Activated CD4-positive, CD25-positive, alpha-beta regulatory T cell treated with anti-CD3 and anti-CD28 coated beads, Interleukin-2, amount 50 U/mL, for 72 hours (primary cell): ENCODE measurements at regions not wholly inside any gene's neighbourhood (a gene's known extent, or its start where the extent isn't known, plus 50 kb on each side); places are given as distances from the start of the nearest gene placed in this dataset.

Experiments
- DNase-seq: peaks from one replicate; pipeline ENCODE4 v3.0.0; 2021

DNA sequence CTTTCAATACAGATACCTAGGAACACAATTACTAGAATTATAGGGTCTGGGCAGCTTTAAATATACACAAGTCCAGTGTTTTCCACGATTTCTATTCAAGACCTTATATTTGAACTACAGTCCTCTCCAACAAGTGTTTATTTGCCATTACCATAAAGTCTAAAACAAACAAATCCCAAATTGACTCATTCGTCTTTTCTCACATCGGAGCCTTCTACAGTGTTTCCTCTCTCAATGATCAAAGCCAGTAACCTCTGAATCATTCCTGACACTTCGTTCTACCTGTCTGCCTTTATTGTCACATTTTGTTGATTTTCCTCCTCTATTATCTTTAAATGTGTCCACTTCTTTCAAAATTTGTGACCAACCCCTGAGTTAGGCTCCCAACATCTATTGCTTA is 1356.5 kb upstream of the SLC10A2 start:
- DNase-seq, result no peak

DNA sequence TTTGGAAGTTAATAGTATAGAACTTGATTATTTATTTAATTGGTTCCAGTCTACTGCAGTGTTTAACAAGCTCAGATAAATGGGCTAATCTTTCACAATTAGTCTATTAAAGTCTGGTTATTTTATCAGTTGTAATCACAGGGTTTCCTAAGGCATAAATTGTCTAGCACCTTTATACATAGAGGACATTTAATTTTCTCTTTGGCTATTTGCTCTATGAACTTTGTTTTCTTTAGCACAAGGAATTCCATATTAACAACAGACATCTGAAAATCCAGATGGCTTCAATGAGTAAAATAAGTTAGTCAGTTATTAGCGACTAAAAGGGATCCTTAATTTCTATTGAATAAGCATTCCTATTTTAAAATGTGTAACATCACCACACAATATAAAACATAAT is 1350.8 kb upstream of the SLC10A2 start:
- DNase-seq, result no peak

DNA sequence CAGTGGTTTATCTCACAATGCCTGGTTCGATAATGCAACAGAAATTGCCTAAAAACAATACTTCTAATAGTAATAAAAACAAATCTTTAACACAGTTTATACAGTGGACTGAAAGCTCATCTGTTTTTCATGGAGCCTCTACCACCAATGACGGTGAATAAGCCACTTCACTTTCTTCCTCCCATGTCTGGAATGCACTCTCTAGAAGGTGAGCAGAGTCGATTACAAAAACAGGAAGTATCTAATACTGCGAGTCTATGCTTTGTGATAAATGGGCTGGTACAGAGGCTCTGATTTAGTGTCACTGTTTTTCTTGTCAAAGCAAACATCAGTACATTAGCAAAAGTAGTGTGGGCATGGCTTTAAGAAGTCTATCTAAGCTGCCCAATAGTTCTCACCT is 1348.6 kb upstream of the SLC10A2 start:
- no peak for DNase-seq

DNA sequence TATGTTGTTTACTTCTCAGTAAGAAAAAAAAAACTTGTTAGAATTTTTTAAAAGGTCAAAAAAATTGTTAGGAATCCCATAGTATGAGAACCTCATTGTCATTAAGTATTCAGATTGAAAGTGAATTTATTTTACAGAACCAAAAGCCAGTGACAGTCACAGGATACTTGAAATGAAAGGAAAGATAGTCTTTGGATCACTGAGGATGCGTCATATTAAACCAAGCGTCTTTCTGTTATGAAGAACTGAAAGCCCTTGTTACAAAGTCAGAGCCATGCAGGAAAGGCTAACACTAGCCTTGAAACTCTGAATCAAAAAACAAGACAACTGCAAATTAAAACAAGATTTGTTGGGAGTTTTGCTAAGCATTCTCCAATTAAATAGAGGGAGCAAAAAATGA is 1348.0 kb upstream of the SLC10A2 start:
- DNase-seq, result no peak

DNA sequence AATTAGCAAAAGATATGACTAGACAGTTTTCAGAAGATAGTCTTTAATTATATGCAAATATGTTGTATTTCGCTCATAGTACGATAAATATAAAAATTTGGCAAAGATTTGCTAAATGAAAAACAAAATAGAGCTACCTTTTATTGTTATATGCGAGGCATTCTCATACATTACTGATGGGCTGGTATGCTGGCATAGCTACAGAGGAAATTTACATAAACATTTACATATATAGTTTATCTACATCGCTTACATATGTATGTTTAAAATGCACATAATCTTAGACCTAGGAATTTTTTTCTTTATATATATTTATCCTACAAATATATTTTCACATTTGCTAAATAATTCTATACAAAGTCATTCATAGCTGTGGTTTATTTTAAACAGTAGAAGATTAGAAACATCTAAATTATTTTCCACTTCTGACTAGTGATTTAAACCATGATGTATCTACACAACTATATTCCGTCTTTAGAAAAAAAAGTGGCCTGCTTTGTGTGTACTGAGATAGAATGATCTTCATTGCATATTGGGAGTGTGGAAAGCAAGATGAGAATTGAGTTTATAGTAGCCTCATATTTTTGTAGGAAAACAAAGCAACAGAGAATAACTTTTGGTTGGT is 1345.0 kb upstream of the SLC10A2 start:
- no peak for DNase-seq

DNA sequence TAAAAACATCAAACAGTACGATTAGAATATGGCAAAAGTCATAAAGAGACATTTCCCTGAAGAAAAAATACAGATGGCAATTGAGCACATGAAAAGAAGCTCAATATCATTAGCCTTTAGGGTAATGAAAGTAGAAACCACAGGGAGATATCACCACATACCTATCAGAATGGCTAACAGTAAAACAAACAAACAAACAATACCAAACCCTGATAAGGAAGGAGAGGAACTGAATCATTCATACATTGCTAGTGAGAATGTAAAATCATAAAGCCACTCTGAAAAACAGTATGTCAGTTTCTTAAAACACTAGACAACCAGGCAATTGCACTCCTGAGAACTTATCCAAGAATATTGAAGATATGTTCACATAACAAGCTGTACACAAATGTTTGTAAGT is 1342.5 kb upstream of the SLC10A2 start:
- DNase-seq, result no peak

DNA sequence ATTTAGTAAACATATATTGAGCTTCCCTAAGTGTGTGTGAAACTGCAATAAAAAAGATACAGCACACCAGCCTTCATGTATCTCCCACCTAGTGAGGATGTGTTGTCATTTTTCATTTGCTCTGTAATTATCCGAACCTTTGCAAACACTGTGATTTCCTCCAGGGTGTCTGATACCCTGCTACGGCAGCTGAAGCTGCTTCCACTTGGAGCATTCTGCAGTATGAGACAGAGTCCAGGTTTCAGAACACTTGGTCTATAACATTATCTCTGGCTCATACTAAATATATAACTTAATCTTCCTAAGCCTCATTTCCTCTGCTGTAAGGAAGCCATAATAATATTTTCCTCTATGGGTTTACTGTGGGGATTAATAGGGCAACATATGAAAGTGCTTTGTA is 1338.1 kb upstream of the SLC10A2 start:
- DNase-seq, result no peak

DNA sequence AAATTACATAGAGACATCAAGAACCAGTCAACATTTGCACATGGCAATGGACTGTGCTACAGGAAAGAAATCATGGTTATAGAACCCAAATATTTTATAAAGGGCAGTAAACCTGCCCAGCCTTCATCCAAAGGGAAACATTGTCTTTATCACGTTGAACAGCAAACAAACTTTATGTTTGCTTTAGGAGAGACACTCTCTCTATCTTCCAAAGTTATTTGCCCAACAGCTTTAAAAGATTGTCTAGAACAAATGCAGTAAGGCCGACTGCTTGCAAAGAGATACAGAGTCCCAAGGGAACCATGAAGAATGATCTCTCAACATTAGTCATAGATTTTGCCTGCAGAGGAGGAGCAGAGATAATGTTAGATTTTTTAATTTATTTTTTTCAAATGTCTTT is 1323.5 kb upstream of the SLC10A2 start:
- DNase-seq, result no peak

DNA sequence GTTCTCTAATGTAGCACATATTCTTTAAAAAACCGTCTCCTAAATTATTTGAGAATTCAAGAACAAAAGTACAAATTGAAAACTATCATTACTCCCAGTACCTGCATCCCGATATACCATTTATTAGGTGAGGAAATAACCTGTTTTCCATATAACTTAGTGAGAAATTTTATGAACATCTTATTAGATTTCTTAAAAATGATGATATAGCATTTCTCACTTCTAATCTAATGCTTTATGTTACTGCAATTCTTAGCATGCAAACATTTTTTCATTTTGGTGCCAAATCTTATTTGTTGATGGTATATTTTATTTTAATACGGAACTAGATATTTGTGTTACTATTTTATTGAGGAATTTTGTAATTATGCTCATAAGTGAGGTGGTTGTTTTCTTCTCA is 1321.3 kb upstream of the SLC10A2 start:
- no peak for DNase-seq

DNA sequence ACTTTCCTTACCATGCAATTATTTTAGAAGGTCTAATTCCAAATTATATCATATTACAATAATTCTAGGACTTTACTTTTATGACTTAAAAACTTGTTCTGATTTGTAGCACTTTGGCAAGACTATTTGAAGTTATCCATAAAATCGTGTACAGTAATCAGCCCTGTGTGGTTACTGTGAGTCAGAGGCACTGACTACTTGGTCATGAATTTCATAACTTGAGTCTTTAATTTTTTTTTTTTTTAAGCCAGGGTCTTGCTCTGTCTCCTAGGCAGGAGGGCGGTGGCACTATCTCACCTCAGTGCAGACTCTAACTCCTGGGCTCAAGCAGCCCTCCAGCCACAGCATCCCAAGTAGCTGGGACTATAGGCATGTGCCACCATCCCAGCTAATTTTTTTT is 1319.2 kb upstream of the SLC10A2 start:
- DNase-seq, result no peak

DNA sequence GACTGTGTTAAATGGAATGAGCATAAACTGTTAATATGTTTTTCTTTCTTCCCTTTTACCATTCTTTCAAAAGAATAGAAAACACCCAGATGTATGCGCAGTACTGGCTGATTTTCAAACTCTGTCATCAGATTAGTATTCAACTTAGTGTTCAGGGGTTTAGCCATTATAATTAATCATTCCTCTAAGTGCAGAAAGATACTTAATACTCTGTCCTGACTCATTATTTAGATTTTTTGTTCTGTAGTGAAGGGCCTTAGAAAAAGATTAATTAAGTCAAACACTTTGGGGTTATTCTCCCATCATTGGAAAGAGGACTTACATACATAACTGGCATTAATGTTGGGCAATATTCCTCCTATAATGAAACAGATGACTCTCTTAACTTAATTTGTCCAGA is 1316.7 kb upstream of the SLC10A2 start:
- no peak for DNase-seq

DNA sequence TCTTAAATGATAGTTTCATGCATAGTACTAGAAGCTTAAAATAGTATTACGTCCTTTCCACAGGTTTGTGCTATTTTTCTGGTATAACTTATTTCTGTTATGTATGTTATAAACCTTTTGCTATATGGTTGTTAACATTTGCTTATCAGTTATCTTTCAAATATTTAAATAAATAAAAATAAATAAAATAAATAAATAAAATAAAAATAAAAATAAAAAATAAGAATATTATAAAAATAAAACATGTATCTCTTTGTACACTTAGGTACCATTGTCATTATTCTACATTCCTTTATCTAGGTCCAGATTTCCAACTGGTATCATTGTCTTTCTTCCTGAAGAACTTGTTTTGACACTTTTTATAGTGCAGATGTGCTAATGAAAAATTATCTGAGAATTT is 1310.4 kb upstream of the SLC10A2 start:
- no peak for DNase-seq

DNA sequence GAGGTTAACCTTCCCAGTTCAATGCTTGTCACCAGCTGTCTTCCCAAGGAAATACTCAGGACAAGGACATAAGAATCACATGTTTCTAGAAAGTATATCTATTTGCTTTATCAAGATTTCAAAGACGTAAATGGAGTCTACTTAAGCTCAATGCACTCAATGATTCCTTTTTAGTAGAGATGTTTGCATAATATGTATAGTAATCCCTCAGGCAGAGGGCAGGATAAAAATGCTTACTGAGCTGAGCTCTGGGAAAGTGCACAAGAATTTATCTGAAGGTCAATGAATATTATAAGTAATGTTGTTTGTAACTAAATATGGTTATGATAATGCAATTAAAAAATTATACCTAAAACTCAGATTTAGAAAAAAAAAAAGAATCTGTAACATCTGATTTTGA is 1309.4 kb upstream of the SLC10A2 start:
- DNase-seq, result no peak

DNA sequence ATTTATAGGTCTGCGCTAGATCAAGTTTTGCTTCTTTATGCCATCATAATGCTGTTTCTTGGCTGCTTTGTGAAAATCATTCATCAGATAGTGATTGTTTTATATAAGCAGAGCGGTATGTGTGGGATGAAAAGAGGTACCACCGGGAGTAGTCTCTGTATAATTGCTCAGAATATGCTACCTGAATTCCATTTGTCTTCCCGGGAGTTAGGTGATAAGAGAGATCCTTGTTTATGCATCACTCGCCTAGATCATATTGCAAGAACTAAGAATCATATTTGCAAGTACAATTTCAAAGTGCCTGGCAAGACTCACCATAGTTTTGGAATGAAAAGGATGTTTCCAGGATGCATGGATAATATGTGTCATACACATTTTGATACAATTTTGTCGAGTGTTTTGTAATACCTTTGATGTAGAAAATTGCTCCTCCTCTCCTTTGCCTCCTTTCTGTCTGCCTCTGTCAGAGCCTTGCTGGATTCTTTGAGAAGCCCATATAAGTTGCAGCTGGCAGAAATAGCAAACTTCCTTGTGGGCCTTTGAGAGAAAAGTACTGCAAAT is 1306.0 kb upstream of the SLC10A2 start:
- DNase-seq, result no peak

DNA sequence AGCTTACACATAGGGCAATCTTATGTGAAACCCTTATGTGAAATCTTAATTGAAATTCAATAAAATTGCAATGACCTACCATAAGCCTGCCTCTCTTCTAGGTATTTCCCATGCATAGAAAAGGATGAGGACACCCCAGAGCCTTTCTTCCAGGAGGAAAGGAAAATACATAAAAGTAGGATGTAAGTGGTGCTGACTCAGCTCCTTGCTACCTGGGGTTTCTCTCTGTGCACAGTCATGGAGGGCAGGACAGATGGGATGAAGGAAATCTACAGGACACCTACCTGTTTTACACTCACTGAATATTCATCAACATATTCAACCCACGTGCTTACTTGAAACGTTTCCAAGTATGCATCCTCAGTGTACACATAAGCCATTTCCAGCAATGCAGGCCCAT is 1299.2 kb upstream of the SLC10A2 start:
- no peak for DNase-seq

DNA sequence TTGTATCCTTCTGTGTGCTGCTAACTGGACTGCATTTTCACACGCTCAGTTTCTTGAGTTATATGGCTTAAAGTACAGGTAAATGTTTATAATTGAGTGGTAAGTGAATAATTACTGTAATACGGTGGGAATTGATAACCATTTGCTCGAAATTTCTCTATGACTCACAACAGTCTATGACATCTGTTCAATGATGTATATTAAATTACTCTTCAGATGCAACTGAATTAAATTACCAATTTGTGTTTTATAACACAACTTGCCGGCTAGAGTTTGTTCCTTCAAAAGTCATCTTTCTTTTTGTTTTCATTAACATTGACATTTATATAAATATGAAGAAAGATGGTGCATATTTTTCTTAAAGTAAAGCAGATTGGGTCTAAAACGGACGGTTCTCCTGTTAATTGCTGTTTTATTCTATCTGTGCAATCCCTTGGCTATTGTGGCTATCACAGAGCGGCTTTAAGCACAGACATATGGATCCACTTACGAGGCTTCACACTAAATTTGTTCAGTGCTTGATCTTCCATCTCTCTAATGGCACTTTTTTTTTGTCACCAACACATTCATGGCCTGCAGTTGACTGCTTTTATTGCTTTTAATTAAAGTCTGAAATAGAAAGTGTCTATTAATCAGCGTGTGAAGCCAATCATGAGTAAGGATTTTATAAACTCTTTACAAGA is 1291.6 kb upstream of the SLC10A2 start:
- DNase-seq, result no peak

DNA sequence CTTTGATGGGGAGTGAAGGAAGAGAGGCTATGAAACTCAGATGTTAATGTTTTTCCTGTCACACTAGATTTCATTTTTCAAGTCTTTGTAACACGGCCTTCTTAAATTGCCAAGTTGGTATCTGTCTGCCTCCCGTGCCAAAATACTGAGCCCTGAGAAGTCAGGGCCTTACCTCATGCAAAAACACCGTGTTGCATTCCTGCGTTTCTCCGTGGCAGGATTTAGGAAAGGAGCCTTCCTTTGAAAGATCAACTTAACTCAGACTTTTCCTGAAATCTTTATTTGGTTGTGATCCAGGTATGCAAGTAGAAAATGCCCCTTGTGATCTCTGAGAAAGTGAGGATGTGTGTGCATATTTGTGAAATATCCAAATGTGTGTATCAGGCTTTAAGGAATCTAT is 1291.0 kb upstream of the SLC10A2 start:
- no peak for DNase-seq

DNA sequence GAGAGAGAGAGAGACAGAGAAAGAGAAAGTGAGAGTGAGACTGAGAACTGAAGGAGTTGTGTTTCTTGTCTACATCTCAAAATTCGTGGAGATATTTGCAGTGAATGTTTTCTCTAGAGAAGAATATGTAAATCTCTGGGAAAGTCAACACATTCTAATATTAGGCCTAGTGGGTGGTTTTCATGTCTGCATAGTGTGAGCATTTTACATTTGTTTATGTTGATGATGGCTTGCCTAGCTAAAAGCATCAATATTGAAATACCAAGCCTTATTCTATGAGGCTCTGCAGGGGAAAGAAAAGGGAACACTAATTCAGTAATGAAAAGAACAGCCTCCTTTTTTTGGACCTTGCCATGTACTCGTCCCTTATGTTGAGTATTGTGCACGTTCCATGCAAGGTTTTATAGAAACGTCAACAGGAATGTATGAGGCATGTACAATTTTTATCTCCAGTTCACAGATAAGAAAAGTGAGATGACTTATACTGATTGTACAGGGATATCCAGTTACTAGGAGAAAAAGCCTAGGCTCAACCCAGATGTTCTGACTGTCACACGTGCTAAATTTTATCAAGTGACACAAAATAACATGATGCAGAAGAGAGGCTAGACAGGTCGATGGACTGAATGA is 1288.9 kb upstream of the SLC10A2 start:
- no peak for DNase-seq

DNA sequence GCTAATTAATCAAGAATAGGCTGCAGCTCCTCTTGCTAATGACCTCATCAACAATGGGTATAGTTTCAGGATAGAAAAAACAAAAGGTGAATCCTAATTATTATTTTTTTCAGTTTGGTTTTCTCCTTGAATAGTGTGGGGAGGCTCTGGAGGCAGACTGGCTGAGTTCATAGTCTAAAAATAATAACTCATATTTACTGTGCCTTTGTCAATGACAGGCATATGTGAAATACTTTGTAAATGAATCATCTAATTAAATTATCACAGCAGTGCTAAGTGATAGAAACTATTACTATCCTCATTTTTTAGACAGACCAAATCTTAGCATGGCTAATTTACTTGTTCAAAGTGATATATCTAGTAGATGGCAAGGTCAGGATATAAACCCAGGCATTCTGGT is 1261.0 kb upstream of the SLC10A2 start:
- no peak for DNase-seq

DNA sequence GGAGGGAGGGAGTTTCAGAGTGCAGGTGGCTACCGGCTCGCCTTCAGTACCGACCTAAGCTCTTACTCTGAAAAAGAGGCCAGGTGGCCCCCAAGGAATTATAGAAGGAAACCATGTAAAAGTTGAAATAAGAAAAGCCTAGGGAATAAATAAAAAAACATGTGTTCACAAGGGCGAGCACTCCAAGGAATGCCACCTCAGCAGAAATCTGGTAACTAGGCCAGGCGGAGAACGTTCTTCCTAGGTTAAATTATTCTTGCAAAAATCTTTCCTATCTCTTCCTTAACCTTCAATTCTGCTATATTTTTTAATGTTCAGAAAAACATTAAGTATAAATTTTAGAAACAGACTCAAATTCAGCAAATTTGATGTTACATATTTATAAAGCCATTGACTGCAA is 1260.3 kb upstream of the SLC10A2 start:
- no peak for DNase-seq

DNA sequence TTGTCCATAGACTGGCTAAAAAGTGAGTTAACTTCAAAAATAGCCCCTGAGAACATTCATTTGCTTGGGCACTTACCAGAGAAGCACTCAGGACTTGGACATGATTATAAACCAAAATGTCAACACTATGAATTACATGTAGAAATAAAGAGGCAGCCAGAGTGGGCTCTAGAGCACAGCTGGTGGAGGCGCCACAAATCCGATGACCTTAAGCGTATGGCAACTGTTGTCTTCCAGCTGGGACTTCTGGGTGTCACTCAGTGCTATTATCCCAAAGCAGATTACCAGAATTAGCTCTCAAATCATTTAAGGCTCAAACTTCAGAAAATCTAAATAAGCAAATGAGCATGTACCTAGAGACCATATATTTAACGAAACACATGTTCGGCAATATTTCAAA is 1255.5 kb upstream of the SLC10A2 start:
- no peak for DNase-seq

DNA sequence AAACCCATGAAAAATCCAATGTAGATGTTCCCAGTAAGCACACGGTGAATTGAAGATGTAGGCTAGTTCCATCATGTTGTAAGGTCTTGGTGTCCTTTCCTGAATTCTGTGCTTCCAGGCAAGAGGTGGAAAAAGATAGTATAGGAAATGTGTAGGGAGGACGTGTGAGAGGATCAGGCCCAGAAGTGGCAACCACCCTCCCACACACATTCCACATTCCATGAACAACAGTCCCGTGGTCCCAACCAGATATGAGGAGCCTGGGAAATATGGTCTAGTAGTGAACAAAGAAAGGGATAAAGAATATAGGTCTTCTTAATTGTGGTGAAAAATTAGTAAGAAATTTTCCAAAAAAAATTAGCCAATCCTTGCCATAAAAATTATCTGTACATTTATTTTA is 1254.2 kb upstream of the SLC10A2 start:
- DNase-seq, result no peak

DNA sequence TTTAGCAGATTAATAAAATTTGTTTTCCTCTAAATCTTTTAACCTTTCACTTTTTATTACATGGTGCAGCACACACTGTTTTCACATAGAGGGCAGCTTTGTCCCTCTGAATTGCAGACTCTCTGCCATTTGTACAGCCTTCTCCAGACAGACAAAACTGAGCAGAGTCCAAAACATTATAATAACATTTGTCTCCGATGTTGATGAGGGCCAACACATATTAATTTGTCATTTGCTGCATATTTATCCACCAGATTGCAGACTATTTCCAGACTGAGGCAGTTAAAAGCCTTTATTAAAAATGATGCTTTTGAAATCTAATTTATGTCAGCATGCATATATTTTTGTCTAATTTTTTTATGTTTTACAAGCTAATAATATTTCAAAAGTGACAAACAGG is 1251.9 kb upstream of the SLC10A2 start:
- no peak for DNase-seq

DNA sequence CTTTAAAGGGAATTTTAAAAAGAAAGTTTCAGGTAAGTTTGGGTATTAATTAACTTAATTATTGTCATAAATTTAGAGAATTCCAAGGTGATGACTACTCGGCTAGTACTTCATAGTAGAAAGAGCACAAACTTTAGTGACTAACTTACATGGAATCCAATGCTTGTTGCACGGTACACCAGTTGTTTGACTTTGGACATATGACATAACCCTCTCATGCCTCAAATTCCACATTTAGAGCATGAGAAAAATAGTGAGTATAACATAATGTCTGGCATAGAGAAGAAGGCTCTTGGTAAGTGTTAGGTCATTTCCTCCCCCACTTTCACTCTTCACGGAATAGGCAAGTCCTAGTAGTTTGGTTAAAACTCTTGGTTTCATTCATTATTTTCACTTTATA is 1249.4 kb upstream of the SLC10A2 start:
- no peak for DNase-seq
